HepG2 (cell line): ENCODE measurements at regions not wholly inside any gene's neighbourhood (a gene's known extent, or its start where the extent isn't known, plus 50 kb on each side); places are given as distances from the start of the nearest gene placed in this dataset.
A peak's percentile ranks its signal among the peaks of the same experiment; 100 is the strongest.

ENCODE experiments used
- EEA1 ChIP-seq: sonication (generic); formaldehyde crosslinking; IDR thresholded peaks from 2 replicates; pipeline ENCODE4 v1.5.1; 2020; ENCODE audit warnings: mild to moderate bottlenecking, missing genetic modification reagents, borderline replicate concordance
- FOXA1 ChIP-seq, 2 experiments: fragments of 450-650 bp in 1 of 2; sonication (generic) in 1 of 2; formaldehyde crosslinking in 1 of 2; IDR thresholded peaks; 2 replicates each; pipeline versions ENCODE4 v1.4.0 to v1.6.1; 2016 to 2020; ENCODE audit warnings: missing genetic modification reagents in 1 of 2
- IRF2 ChIP-seq: IDR thresholded peaks from 2 replicates; pipeline ENCODE4 v1.6.1; 2018; ENCODE audit warnings: missing genetic modification reagents, missing compliant biosample characterization
- RARA ChIP-seq: IDR thresholded peaks from 2 replicates; pipeline ENCODE4 v1.6.1; 2016; ENCODE audit warnings: missing genetic modification reagents, missing compliant biosample characterization
- RBM39 ChIP-seq: fragments of 200-400 bp; formaldehyde crosslinking; IDR thresholded peaks from one replicate; pipeline ENCODE4 v1.6.1; 2018; ENCODE audit warnings: antibody characterized with exemption, mild to moderate bottlenecking, low read depth, low read length; ENCODE audit not compliant: poor library complexity, severe bottlenecking
- ZIK1 ChIP-seq: sonication (generic); formaldehyde crosslinking; IDR thresholded peaks from 2 replicates; pipeline ENCODE4 v1.5.0; 2020; ENCODE audit warnings: mild to moderate bottlenecking, low read depth, missing genetic modification reagents, borderline replicate concordance
- ZNF761 ChIP-seq: sonication (generic); formaldehyde crosslinking; conservative IDR thresholded peaks from 2 replicates; pipeline ENCODE4 v1.4.0; 2020; ENCODE audit warnings: mild to moderate bottlenecking, missing genetic modification reagents
- TF ChIP-seq, protein P1 (sequence below): sonication (generic); formaldehyde crosslinking; IDR thresholded peaks from 2 replicates; pipeline ENCODE4 v1.4.0; 2020; ENCODE audit warnings: mild to moderate bottlenecking, missing genetic modification reagents
- TF ChIP-seq, protein P2 (sequence below): IDR thresholded peaks from 2 replicates; pipeline ENCODE4 v1.6.1; 2016; ENCODE audit warnings: missing compliant biosample characterization, missing genetic modification reagents, borderline replicate concordance
- TF ChIP-seq, protein P3 (sequence below): IDR thresholded peaks from 2 replicates; pipeline ENCODE4 v1.6.1; 2012; ENCODE audit warnings: inconsistent platforms
- TF ChIP-seq, protein P4 (sequence below): sonication (generic); formaldehyde crosslinking; IDR thresholded peaks from 2 replicates; pipeline ENCODE4 v1.4.0; 2020; ENCODE audit warnings: missing genetic modification reagents

DNA sequence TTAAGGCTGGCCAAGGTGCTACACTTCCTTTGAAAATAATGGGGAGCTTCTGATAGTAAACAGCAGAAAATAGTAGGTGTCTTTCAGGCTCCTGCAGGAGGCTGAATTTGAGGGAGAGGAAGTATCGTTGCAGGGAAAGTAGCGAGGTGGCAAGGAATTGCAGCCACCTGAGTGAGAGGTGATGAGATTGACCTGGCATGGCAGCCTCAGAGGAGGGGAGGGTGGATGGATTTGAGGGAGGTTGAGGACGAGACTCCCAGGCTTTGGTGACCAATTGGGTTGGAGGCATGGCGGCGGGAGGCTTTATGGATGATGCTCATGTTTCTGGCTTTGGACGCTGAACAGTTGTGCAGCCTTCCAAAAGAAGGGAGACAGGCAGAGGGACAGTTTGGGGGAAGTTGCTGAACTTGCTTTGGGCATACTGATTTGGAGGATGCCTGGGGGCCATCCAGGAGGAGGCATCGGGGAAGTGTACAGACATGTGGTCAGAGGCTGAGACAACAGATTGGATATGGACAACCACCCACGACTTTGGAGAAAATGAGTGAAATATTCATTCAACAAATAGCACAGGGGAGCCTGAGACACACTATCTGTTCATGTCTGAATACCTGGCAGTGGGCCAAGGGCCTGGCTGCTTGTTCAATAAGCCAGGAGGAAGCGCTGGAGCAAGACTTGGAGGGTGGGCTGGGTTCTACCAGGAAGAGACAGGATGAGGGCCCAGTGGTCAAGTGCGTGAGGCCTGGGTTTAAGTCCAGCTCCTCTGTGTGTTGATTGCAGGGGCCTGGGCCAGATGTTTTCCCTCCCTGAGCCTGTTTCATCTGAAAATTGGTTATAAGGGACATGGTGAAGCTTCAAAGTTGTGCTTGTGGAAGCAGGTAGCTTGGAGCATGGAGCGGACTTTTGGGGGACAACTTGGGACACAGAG, 113.2 kb downstream of the CEBPB start (continued):
- TF ChIP-seq, protein P1, sequence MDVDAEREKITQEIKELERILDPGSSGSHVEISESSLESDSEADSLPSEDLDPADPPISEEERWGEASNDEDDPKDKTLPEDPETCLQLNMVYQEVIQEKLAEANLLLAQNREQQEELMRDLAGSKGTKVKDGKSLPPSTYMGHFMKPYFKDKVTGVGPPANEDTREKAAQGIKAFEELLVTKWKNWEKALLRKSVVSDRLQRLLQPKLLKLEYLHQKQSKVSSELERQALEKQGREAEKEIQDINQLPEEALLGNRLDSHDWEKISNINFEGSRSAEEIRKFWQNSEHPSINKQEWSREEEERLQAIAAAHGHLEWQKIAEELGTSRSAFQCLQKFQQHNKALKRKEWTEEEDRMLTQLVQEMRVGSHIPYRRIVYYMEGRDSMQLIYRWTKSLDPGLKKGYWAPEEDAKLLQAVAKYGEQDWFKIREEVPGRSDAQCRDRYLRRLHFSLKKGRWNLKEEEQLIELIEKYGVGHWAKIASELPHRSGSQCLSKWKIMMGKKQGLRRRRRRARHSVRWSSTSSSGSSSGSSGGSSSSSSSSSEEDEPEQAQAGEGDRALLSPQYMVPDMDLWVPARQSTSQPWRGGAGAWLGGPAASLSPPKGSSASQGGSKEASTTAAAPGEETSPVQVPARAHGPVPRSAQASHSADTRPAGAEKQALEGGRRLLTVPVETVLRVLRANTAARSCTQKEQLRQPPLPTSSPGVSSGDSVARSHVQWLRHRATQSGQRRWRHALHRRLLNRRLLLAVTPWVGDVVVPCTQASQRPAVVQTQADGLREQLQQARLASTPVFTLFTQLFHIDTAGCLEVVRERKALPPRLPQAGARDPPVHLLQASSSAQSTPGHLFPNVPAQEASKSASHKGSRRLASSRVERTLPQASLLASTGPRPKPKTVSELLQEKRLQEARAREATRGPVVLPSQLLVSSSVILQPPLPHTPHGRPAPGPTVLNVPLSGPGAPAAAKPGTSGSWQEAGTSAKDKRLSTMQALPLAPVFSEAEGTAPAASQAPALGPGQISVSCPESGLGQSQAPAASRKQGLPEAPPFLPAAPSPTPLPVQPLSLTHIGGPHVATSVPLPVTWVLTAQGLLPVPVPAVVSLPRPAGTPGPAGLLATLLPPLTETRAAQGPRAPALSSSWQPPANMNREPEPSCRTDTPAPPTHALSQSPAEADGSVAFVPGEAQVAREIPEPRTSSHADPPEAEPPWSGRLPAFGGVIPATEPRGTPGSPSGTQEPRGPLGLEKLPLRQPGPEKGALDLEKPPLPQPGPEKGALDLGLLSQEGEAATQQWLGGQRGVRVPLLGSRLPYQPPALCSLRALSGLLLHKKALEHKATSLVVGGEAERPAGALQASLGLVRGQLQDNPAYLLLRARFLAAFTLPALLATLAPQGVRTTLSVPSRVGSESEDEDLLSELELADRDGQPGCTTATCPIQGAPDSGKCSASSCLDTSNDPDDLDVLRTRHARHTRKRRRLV: peak; percentile 70; the same call in 1 of the 2 replicates
- TF ChIP-seq FOXA1 (IDR thresholded peaks at IDR 0.05): no peak
- peak; percentile 47; the same call in 1 of the 2 replicates for TF ChIP-seq FOXA1 (CRISPR knock-in tag; IDR thresholded peaks at IDR 0.05)
- TF ChIP-seq, protein P2, sequence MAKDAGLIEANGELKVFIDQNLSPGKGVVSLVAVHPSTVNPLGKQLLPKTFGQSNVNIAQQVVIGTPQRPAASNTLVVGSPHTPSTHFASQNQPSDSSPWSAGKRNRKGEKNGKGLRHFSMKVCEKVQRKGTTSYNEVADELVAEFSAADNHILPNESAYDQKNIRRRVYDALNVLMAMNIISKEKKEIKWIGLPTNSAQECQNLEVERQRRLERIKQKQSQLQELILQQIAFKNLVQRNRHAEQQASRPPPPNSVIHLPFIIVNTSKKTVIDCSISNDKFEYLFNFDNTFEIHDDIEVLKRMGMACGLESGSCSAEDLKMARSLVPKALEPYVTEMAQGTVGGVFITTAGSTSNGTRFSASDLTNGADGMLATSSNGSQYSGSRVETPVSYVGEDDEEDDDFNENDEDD (CRISPR knock-in tag): no peak
- peak; percentile 43; the same call in 1 of the 2 replicates for TF ChIP-seq EEA1 (CRISPR knock-in tag)
- no peak for TF ChIP-seq RBM39
- TF ChIP-seq RARA: 0 out of 2 replicates have a peak, but pooled peaks have one; percentile 28
- TF ChIP-seq, protein P3, sequence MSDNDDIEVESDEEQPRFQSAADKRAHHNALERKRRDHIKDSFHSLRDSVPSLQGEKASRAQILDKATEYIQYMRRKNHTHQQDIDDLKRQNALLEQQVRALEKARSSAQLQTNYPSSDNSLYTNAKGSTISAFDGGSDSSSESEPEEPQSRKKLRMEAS: 0 out of 2 replicates have a peak, but pooled peaks have one; percentile 16
- TF ChIP-seq, protein P4, sequence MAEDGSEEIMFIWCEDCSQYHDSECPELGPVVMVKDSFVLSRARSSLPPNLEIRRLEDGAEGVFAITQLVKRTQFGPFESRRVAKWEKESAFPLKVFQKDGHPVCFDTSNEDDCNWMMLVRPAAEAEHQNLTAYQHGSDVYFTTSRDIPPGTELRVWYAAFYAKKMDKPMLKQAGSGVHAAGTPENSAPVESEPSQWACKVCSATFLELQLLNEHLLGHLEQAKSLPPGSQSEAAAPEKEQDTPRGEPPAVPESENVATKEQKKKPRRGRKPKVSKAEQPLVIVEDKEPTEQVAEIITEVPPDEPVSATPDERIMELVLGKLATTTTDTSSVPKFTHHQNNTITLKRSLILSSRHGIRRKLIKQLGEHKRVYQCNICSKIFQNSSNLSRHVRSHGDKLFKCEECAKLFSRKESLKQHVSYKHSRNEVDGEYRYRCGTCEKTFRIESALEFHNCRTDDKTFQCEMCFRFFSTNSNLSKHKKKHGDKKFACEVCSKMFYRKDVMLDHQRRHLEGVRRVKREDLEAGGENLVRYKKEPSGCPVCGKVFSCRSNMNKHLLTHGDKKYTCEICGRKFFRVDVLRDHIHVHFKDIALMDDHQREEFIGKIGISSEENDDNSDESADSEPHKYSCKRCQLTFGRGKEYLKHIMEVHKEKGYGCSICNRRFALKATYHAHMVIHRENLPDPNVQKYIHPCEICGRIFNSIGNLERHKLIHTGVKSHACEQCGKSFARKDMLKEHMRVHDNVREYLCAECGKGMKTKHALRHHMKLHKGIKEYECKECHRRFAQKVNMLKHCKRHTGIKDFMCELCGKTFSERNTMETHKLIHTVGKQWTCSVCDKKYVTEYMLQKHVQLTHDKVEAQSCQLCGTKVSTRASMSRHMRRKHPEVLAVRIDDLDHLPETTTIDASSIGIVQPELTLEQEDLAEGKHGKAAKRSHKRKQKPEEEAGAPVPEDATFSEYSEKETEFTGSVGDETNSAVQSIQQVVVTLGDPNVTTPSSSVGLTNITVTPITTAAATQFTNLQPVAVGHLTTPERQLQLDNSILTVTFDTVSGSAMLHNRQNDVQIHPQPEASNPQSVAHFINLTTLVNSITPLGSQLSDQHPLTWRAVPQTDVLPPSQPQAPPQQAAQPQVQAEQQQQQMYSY (CRISPR knock-in tag): peak; percentile 87
- 0 out of 2 replicates have a peak, but pooled peaks have one; percentile 21 for TF ChIP-seq ZIK1 (CRISPR knock-in tag)
- TF ChIP-seq ZNF761 (CRISPR knock-in tag): 0 out of 2 replicates have a peak, but pooled peaks have one; percentile 52
- 0 out of 2 replicates have a peak, but pooled peaks have one; percentile 4 for TF ChIP-seq IRF2 (CRISPR knock-in tag)
